Colonic mucosa (tissue), 4 donors: ENCODE measurements at regions not wholly inside any gene's neighbourhood (a gene's known extent, or its start where the extent isn't known, plus 50 kb on each side); places are given as distances from the start of the nearest gene placed in this dataset.

ENCODE experiments used
- DNase-seq: peaks from one replicate; pipeline ENCODE4 v3.0.0-alpha.2; 2020
- H3K27ac ChIP-seq: fragments of 200-600 bp; one replicate; pipeline ENCODE4 v1.8.0; 2021
- H3K27me3 ChIP-seq: fragments of 200-600 bp; one replicate; pipeline ENCODE4 v1.8.0; 2021
- H3K36me3 ChIP-seq: fragments of 200-600 bp; one replicate; pipeline ENCODE4 v1.8.0; 2021
- H3K4me1 ChIP-seq: fragments of 200-600 bp; one replicate; pipeline ENCODE4 v1.8.0; 2021; ENCODE audit warnings: mild to moderate bottlenecking
- H3K4me3 ChIP-seq: fragments of 200-600 bp; one replicate; pipeline ENCODE4 v1.8.0; 2021
- H3K9ac ChIP-seq, 2 donors: one replicate each; pipeline ENCODE4 v1.7.0; 2013; ENCODE audit warnings: control low read depth in 2 of 2, low read depth in 2 of 2, low read length in 2 of 2
- H3K9me3 ChIP-seq: fragments of 200-600 bp; one replicate; pipeline ENCODE4 v1.8.0; 2021
- CTCF ChIP-seq: fragments of 200-600 bp; IDR thresholded peaks from one replicate; pipeline ENCODE4 v1.8.0; 2022; ENCODE audit warnings: antibody characterized with exemption, mild to moderate bottlenecking
- intact Hi-C: fragments of 100-400 bp; cut with DNase I; formaldehyde crosslinking; loops from one replicate; pipeline ENCODE4 v1.14.1; 2022
- donor health status: healthy.
- donor health status: DM: no; HTN: no; CAD: no.
- donor health status: DM: no; HTN: no; CAD: no.

- no peak for TF ChIP-seq CTCF
- no peak for DNase-seq
- Histone ChIP-seq H3K27me3 (no peaks in the 10 kb centered on the region), H3K4me1 (no peaks in the 10 kb centered on the region), H3K4me3 (no peak overlapping the region), H3K27ac (no peak overlapping the region), H3K9me3 (no peaks in the 10 kb centered on the region), H3K9ac (no peak overlapping the region), H3K36me3 (no peaks in the 10 kb centered on the region)
- intact Hi-C loops: no loop called here
Observed at GRCh38 chr4:42293967-42294813, 103.1 kb upstream of the SHISA3 start.

GRCh38 chr4:42296196-42296595, 101.1 kb upstream of the SHISA3 start:
- H3K4me1 ChIP-seq: no peaks in the 10 kb centered on the region

GRCh38 chr4:42302348-42302747, 94.9 kb upstream of the SHISA3 start:
- no peak for TF ChIP-seq CTCF
- Histone ChIP-seq H3K4me1 (no peaks in the 10 kb centered on the region), H3K9ac (no peak overlapping the region), H3K9me3 (no peaks in the 10 kb centered on the region), H3K27ac (no peak overlapping the region), H3K36me3 (no peaks in the 10 kb centered on the region), H3K4me3 (no peak overlapping the region), H3K27me3 (no peaks in the 10 kb centered on the region)
- intact Hi-C loops: no loop called here
- DNase-seq: peak; percentile 30

More at GRCh38 chr4:42296196-42296595, 101.1 kb upstream of the SHISA3 start:
- DNase-seq: no peak
- no peak overlapping the region for H3K27ac ChIP-seq
- intact Hi-C loops: no loop called here
- no peaks in the 10 kb centered on the region for H3K36me3 ChIP-seq
- H3K9me3 ChIP-seq: no peaks in the 10 kb centered on the region
- no peak overlapping the region for H3K9ac ChIP-seq
- H3K27me3 ChIP-seq: no peaks in the 10 kb centered on the region
- TF ChIP-seq CTCF: no peak
- no peak overlapping the region for H3K4me3 ChIP-seq

GRCh38 chr4:42306221-42307109, 90.8 kb upstream of the SHISA3 start:
- H3K27me3 ChIP-seq: no peaks in the 10 kb centered on the region
- no peaks in the 10 kb centered on the region for H3K4me1 ChIP-seq
- no peak for DNase-seq
- H3K36me3 ChIP-seq: no peaks in the 10 kb centered on the region
- no peak for TF ChIP-seq CTCF
- no peaks in the 10 kb centered on the region for H3K9me3 ChIP-seq
- H3K27ac ChIP-seq: no peak overlapping the region
- intact Hi-C loops: no loop called here
- H3K4me3 ChIP-seq: no peak overlapping the region
- no peak overlapping the region for H3K9ac ChIP-seq

GRCh38 chr4:42308247-42308646, 89.0 kb upstream of the SHISA3 start:
- Histone ChIP-seq H3K27ac (no peak overlapping the region), H3K36me3 (no peaks in the 10 kb centered on the region), H3K9me3 (no peaks in the 10 kb centered on the region), H3K27me3 (no peaks in the 10 kb centered on the region), H3K4me1 (no peaks in the 10 kb centered on the region), H3K9ac (no peak overlapping the region), H3K4me3 (no peak overlapping the region)
- DNase-seq: no peak
- no peak for TF ChIP-seq CTCF
- intact Hi-C loops: no loop called here
